ENCODE measurements at regions not wholly inside any gene's neighbourhood (a gene's known extent, or its start where the extent isn't known, plus 50 kb on each side); places are given as distances from the start of the nearest gene placed in this dataset.

GRCh38 chr7:155187061-155187785 lies 110.5 kb upstream of the INSIG1 start:
- TF ChIP-seq POLR2A (IDR thresholded peaks at IDR 0.05; ENCODE audit: low read length) (no peak), GATA1 (IDR thresholded peaks at IDR 0.05; ENCODE audit: low read depth, low read length) (no peak)

Data from erythroblast (primary cell).